IgD-negative memory B cell (primary cell): ENCODE measurements at regions not wholly inside any gene's neighbourhood (a gene's known extent, or its start where the extent isn't known, plus 50 kb on each side); places are given as distances from the start of the nearest gene placed in this dataset.

Experiments used
- H3K27ac Mint-ChIP-seq, 3 donors: one replicate each; pipeline ENCODE4 v1.8.0; 2020 to 2022; ENCODE audit warnings: mild to moderate bottlenecking in 3 of 3, mixed read lengths in 3 of 3, moderate library complexity in 1 of 3
- H3K27me3 Mint-ChIP-seq: one replicate; pipeline ENCODE4 v1.8.0; 2021; ENCODE audit warnings: mixed read lengths
- H3K36me3 Mint-ChIP-seq: one replicate; pipeline ENCODE4 v1.8.0; 2020; ENCODE audit warnings: mild to moderate bottlenecking, mixed read lengths
- H3K4me1 Mint-ChIP-seq, 3 donors: one replicate each; pipeline ENCODE4 v1.8.0; 2020 to 2022; ENCODE audit warnings: mixed read lengths in 3 of 3, mild to moderate bottlenecking in 1 of 3
- H3K4me3 Mint-ChIP-seq, 4 donors: one replicate each; pipeline ENCODE4 v1.8.0; 2020 to 2022; ENCODE audit warnings: mild to moderate bottlenecking in 4 of 4, mixed read lengths in 4 of 4, moderate library complexity in 3 of 4
- H3K9me3 Mint-ChIP-seq, 3 donors: one replicate each; pipeline ENCODE4 v1.8.0; 2020 to 2021; ENCODE audit warnings: mixed read lengths in 3 of 3, mild to moderate bottlenecking in 1 of 3

DNA sequence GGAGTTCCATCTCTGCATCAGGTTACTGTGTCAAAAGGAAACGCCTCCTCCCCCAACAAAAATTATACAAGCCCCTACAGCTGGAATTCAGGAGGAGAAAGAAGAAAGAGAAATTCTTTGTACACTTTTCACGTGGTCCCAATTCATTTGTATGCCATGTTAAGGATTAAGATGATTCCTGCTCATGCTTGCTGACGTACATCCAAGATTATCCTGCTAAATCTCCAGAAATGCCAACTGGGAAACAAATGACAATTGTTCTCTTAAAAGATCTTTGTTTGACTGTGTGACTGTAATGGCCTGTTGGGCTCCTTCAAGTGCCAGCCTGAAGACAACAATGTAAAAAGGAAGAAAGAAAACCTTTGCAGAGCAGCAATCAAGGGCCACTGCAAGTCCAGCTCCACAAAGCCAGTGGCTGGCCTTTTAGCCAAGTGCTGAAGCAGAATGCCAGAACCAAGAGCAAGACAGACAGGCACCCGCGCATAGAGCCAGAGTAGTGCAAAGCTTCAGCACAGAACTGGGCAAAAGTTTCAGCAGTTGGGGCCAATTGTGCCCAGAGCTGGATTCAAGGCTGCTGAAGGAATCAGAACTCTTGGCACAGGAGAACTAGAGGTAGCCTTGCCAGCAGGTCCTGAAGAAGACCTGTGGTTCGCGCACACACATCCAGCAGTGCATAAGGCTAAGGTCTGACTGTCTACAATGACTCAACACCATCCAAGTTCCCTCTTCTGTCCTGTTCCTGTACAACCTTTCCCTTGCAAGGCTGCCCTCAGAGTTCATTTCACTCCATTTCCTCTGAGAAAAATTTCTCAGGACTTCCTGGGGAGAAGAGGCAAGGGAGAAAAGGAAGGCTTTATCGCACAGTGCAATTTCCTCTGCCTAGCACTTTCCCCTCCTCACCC lies 209.7 kb upstream of the BMP4 start:
- no peaks in the 10 kb centered on the region for H3K4me1 Mint-ChIP-seq
- no peaks in the 10 kb centered on the region for H3K9me3 Mint-ChIP-seq
- no peak overlapping the region for H3K4me3 Mint-ChIP-seq
- no peak overlapping the region for H3K27ac Mint-ChIP-seq
- peaks cover 3% of the 10 kb centered on the region for H3K27me3 Mint-ChIP-seq
- no peaks in the 10 kb centered on the region for H3K36me3 Mint-ChIP-seq

DNA sequence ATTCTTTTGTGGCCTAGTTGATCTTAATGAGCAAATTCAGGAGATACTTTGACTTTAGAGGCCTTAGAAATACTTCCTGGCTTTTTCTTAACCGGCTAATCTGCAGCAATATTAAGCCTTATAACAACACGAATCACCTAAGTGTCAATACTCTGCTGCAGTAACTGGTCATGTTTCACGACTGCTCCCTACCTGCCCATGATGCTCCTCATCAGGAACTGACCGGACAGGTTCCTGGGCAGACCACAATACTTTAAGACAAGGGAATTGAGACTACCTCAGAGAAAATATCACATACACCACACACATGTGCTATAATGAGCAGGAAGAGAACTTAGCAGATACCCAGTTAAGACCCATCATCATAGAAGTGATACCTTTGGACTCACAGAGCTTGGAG lies 211.9 kb upstream of the BMP4 start:
- Mint-ChIP-seq H3K27me3 (no peaks in the 10 kb centered on the region), H3K9me3 (no peaks in the 10 kb centered on the region), H3K4me1 (no peaks in the 10 kb centered on the region), H3K36me3 (no peaks in the 10 kb centered on the region), H3K27ac (no peak overlapping the region), H3K4me3 (no peak overlapping the region)

DNA sequence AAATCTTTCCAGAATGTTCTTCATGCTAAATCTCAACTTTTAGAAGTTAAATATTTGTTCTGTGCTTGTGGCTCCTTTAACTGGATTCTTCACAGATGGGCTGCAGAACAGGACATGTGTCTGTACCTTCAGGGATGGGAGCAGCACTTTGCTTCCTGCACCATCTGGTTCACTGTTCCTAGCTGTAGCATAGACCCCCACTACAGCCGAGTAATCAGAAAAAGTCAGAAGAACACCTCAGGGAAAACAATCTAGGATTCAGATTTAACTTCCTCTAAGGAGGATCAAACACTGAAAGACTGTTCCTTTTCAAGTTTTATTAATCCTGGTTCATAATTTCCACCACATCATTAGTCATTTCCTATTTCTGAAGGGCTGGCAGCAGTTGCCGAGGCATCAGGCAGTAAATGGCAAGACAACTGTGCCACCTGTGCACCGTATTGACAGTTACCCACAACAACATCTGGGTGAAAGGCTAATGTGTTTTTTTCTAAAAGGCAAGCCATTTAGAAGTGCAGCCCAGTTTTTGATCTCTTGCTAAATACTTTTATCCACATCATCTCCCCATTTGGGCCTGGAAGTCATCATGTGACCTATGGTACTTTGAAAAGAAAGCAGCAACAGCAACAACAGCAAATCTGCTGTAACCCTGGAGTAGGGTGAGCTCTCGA lies 212.8 kb upstream of the BMP4 start:
- no peak overlapping the region for H3K4me3 Mint-ChIP-seq
- no peak overlapping the region for H3K27ac Mint-ChIP-seq
- H3K27me3 Mint-ChIP-seq, result no peaks in the 10 kb centered on the region
- H3K4me1 Mint-ChIP-seq, result no peaks in the 10 kb centered on the region
- no peaks in the 10 kb centered on the region for H3K9me3 Mint-ChIP-seq
- H3K36me3 Mint-ChIP-seq, result no peaks in the 10 kb centered on the region

DNA sequence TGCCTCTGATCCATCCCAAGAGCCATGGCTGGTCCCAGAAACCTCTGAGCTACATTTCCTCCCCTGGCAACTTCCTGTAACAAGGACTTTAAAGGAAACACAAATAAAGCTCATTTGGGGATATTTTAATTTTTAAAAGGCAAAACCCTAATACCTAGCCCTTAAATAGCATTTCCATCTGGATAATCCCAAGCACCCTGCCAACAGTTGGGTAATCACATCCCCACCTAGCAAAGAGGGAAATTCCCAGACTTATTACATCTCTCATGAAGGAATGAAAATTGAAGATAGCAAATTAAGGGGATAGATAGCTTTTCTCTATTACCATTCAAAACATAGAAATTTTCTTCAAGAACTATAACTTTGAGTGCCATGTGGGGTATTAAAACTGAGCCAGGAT lies 213.7 kb upstream of the BMP4 start:
- Mint-ChIP-seq H3K36me3 (no peaks in the 10 kb centered on the region), H3K9me3 (no peaks in the 10 kb centered on the region), H3K27ac (no peak overlapping the region), H3K4me3 (no peak overlapping the region), H3K4me1 (no peaks in the 10 kb centered on the region), H3K27me3 (no peaks in the 10 kb centered on the region)

- Mint-ChIP-seq H3K27me3 (peaks cover 2% of the 10 kb centered on the region), H3K9me3 (no peaks in the 10 kb centered on the region), H3K4me1 (no peaks in the 10 kb centered on the region), H3K27ac (no peak overlapping the region), H3K4me3 (no peak overlapping the region), H3K36me3 (no peaks in the 10 kb centered on the region)
These were observed 215.5 kb upstream of the BMP4 start for GRCh38 chr14:54172114-54172513.

DNA sequence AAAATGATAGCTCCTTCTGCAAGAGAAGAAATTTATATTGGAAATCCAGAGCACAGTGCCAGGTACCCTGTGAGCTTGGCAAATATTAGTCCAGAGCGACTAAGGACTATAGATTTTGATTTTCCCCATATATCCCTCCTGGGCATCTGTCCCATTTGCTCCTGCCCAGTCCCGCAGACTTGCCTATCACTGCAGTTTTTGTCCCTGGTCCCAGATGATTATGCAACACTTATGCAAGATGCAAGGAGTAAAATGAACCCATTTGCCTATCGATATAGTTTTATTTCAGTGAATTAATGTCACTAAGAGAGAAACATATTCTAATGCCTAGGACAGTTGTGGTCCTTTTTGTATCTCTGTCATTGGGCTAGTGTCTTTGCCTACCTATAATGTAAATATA lies 215.9 kb upstream of the BMP4 start:
- Mint-ChIP-seq H3K9me3 (no peaks in the 10 kb centered on the region), H3K27me3 (peaks cover 4% of the 10 kb centered on the region), H3K4me3 (no peak overlapping the region), H3K4me1 (no peaks in the 10 kb centered on the region), H3K27ac (no peak overlapping the region), H3K36me3 (no peaks in the 10 kb centered on the region)

DNA sequence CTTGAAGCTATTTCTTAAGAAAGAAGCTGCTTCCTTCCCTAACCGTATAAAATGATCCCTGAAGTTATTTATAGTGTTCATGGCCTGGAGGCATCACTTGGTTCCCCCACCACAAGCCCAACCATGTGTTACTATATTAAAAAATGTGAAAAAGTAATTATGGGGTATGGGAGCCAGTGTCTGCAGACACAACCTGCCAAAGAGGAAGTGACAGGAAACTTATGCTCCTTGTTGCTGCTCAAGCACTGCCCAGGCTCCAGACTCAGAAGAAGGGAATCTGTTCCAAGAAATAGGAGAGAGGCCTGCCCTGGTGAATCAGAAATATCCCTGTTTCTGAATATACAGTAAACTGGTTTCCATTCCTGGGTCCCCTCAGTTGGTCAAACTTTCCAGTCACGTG lies 217.2 kb upstream of the BMP4 start:
- H3K9me3 Mint-ChIP-seq, result no peaks in the 10 kb centered on the region
- H3K36me3 Mint-ChIP-seq, result no peaks in the 10 kb centered on the region
- no peak overlapping the region for H3K27ac Mint-ChIP-seq
- H3K4me3 Mint-ChIP-seq, result no peak overlapping the region
- no peaks in the 10 kb centered on the region for H3K4me1 Mint-ChIP-seq
- H3K27me3 Mint-ChIP-seq, result peaks cover 7% of the 10 kb centered on the region

- Mint-ChIP-seq H3K27me3 (peaks cover 7% of the 10 kb centered on the region), H3K9me3 (no peaks in the 10 kb centered on the region), H3K36me3 (no peaks in the 10 kb centered on the region), H3K4me1 (no peaks in the 10 kb centered on the region), H3K4me3 (no peak overlapping the region), H3K27ac (no peak overlapping the region)
These were observed 217.8 kb upstream of the BMP4 start for GRCh38 chr14:54174457-54174856.

DNA sequence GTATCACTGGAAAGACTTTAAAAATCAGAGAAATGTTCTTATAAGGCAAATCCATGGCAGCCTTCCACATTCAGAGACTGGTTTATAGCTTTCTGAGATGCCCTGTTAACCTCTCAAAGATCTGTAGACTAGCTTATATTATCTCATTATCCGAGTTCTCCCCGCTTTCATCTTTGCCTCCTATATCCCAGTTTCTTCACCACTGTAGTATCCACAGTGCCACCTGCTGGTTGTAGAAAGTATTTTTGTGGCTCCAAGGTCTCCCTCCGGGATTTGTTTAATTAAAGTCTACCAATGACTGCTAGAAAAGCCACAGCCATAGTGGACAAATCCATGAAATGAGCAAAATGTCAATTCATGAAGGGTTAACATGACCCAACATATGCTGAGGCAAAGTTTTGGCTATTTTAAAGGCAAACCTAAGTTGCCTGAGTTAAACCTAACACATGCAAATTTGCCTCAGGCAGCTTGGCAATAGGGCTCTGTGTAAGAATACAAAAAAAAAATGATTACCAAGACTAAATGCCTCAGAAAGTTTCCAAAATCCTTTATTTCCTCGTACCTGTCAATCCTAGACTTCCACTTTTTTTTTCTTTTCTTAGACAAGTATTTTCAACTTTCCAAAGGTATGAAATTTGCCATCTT lies 218.8 kb upstream of the BMP4 start:
- Mint-ChIP-seq H3K27me3 (peaks cover 7% of the 10 kb centered on the region), H3K4me1 (no peaks in the 10 kb centered on the region), H3K9me3 (no peaks in the 10 kb centered on the region), H3K36me3 (no peaks in the 10 kb centered on the region), H3K4me3 (no peak overlapping the region), H3K27ac (no peak overlapping the region)

DNA sequence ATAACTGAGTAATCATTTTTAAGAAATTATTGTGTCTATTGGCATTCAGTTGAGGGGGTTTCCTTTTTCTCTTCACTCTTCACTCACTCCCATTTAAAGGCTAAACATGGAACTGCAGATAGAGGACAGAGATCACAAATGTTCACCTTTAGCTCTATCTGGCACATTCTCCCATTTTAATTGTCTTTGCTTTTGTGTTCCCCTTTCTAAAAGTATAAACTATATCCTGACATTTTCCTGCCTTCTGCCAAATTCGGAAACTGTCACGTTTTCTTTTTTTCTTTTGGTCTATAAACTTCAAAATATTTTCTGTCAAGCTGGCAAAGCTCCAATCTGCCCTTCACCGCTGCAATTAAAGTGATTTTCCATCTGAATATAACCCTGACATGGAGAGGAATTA lies 219.8 kb upstream of the CDKN3 start:
- Mint-ChIP-seq H3K36me3 (no peaks in the 10 kb centered on the region), H3K4me3 (no peak overlapping the region), H3K4me1 (no peaks in the 10 kb centered on the region), H3K27me3 (peaks cover 7% of the 10 kb centered on the region), H3K27ac (no peak overlapping the region), H3K9me3 (no peaks in the 10 kb centered on the region)

DNA sequence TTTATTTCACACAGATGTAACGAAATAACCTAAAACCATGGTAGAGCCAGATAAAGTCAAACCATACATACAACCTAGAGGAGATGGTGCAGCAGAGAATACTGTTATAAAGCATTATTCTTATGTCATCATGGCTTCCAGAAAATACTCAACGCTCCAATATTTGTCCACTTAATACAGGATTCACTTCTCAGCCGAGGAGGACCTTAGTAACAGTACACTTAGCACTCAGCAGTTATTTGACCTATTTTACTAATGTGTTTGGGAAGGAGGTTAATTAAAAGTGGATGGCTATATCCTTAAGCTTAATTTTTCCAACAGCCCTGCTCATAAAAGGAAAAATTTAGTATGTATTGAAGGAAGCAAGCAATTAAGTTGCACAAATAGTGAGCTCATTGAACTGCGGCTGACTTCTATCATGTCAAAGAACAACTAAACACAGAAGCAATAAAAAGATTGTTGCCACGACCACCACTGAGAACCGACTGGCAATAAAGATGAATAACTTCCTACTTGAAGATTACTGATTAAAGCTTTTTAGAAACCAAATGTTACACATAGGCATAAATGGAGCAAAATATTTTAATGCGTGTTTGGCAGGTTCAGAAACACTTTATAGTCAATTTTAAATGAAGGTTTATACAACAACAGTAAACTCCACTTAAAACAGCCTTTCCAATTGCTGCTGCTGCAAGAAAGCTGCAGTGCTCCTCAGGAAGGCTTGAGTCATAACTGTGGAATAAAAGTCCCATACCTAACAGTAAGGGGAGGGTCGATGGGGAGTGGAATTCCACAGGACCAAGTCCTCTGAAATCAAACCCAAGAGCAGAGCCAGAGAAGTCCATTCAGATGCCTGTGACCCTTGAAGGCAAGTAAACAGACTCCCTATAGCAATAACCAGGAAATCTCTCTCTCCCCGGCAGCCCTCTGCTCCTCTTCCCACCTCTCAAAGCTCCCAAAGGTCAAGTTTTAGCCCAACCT lies 218.9 kb upstream of the CDKN3 start:
- no peaks in the 10 kb centered on the region for H3K9me3 Mint-ChIP-seq
- H3K27me3 Mint-ChIP-seq, result peaks cover 7% of the 10 kb centered on the region
- no peaks in the 10 kb centered on the region for H3K4me1 Mint-ChIP-seq
- H3K4me3 Mint-ChIP-seq, result no peak overlapping the region
- no peak overlapping the region for H3K27ac Mint-ChIP-seq
- H3K36me3 Mint-ChIP-seq, result no peaks in the 10 kb centered on the region

GRCh38 chr14:54182419-54183045 lies 214.3 kb upstream of the CDKN3 start:
- Mint-ChIP-seq H3K27me3 (peaks cover 3% of the 10 kb centered on the region), H3K36me3 (no peaks in the 10 kb centered on the region)

DNA sequence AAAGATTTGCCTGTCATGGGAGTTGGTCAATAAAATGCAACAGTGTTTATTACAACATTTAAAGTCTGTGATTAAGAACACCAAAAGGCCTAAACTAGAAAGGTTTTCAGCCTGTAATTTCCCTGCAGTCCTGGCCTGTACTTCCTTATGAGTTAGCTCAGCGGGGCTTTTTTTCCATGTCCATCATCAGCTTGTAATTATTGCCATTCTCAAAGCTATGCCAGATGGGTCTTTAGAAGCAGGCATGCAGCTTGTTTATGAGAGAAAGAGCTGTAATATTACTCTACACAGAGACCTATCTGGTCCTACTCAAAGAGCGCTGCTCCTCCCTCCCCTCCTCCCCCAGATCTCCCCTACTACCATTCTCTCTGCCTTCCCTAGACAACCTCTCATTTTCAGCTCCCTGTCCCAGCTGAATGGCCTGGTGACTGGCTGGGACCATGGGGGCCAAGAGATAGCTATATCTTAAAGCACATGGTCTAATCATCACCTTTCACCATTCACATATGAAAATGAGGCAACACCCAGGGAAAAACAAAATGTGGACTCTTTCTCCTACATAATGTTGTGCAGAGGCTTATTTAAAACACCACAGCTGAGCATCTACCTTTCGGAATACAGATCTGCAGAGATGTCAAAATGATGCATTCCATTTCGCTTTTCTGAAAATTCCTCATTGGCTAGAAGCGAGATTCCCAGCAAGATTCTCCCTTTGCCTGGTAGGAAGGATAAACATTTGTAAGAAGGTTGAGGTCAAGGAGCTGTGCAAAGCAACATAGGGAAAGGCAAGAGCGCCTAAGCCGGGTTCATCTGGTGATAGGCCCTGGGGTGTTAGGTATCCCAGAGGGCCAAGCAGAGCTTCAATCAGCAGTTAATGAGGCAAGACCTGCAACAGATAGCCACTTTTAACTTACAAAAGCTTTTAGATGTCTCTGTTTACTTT lies 209.7 kb upstream of the CDKN3 start:
- Mint-ChIP-seq H3K36me3 (no peaks in the 10 kb centered on the region), H3K27ac (no peak overlapping the region), H3K4me3 (no peak overlapping the region), H3K9me3 (no peaks in the 10 kb centered on the region), H3K4me1 (no peaks in the 10 kb centered on the region), H3K27me3 (no peaks in the 10 kb centered on the region)

More at GRCh38 chr14:54182419-54183045, 214.3 kb upstream of the CDKN3 start:
- no peaks in the 10 kb centered on the region for H3K4me1 Mint-ChIP-seq
- H3K27ac Mint-ChIP-seq, result no peak overlapping the region
- no peak overlapping the region for H3K4me3 Mint-ChIP-seq
- no peaks in the 10 kb centered on the region for H3K9me3 Mint-ChIP-seq
